NAMALWA (cell line): ENCODE measurements at regions not wholly inside any gene's neighbourhood (a gene's known extent, or its start where the extent isn't known, plus 50 kb on each side); places are given as distances from the start of the nearest gene placed in this dataset.

Source experiments
- DNase-seq: peaks from one replicate; pipeline ENCODE4 v3.0.0-alpha.2; 2015; ENCODE audit warnings: low spot score

- no peak for DNase-seq
Measured at GRCh38 chr10:53005612-53006345, 233.2 kb upstream of the MBL2 start.

- no peak for DNase-seq
Measured at GRCh38 chr10:53003094-53003493, 230.5 kb upstream of the MBL2 start.

- no peak for DNase-seq
Measured at GRCh38 chr10:52999681-53000080, 227.1 kb upstream of the MBL2 start.

- no peak for DNase-seq
Measured at GRCh38 chr10:52999258-52999657, 226.7 kb upstream of the MBL2 start.

GRCh38 chr10:52997007-52997406, 224.4 kb upstream of the MBL2 start:
- no peak for DNase-seq

- DNase-seq, result no peak
Measured at GRCh38 chr10:52994370-52994769, 221.8 kb upstream of the MBL2 start.

- no peak for DNase-seq
Measured at GRCh38 chr10:52993109-52993508, 220.5 kb upstream of the MBL2 start.

GRCh38 chr10:52992567-52992966, 220.0 kb upstream of the MBL2 start:
- DNase-seq, result no peak

- DNase-seq, result no peak
Measured at GRCh38 chr10:52988923-52989322, 216.3 kb upstream of the MBL2 start.

- DNase-seq, result no peak
Measured at GRCh38 chr10:52986125-52986524, 213.5 kb upstream of the MBL2 start.

- DNase-seq, result no peak
Measured at GRCh38 chr10:52984169-52984568, 211.6 kb upstream of the MBL2 start.

GRCh38 chr10:52979295-52979990, 206.9 kb upstream of the MBL2 start:
- DNase-seq, result no peak

GRCh38 chr10:52977581-52977980, 205.0 kb upstream of the MBL2 start:
- no peak for DNase-seq

- no peak for DNase-seq
Measured at GRCh38 chr10:52967806-52968795, 195.5 kb upstream of the MBL2 start.

- no peak for DNase-seq
Measured at GRCh38 chr10:52966904-52967303, 194.3 kb upstream of the MBL2 start.

GRCh38 chr10:52965938-52966401, 193.4 kb upstream of the MBL2 start:
- DNase-seq, result peak; percentile 13

GRCh38 chr10:52965509-52965908, 192.9 kb upstream of the MBL2 start:
- no peak for DNase-seq

GRCh38 chr10:52961323-52961722, 188.7 kb upstream of the MBL2 start:
- DNase-seq, result no peak

GRCh38 chr10:52959810-52960209, 187.2 kb upstream of the MBL2 start:
- DNase-seq, result no peak

- DNase-seq, result no peak
Measured at GRCh38 chr10:52956861-52957260, 184.3 kb upstream of the MBL2 start.

- no peak for DNase-seq
Measured at GRCh38 chr10:52956461-52956860, 183.9 kb upstream of the MBL2 start.

GRCh38 chr10:52955337-52955736, 182.8 kb upstream of the MBL2 start:
- no peak for DNase-seq
